Activated T-cell treated with anti-CD3 and anti-CD28 coated beads, Interleukin-2, amount 50 U/mL, for 24 hours (primary cell): ENCODE measurements at regions not wholly inside any gene's neighbourhood (a gene's known extent, or its start where the extent isn't known, plus 50 kb on each side); places are given as distances from the start of the nearest gene placed in this dataset.
"Not testable (repeated sequence)": the region's sequence is repeated elsewhere in the genome, so short reads cannot be mapped to it uniquely, and the experiment has no call there.

ENCODE experiments used
- DNase-seq: peaks from one replicate; pipeline ENCODE4 v3.0.0-alpha.2; 2020
- H3K27ac Mint-ChIP-seq: 2 replicates; pipeline ENCODE4 v1.8.0; 2020; ENCODE audit warnings: mild to moderate bottlenecking, mixed read lengths
- H3K27me3 Mint-ChIP-seq: 2 replicates; pipeline ENCODE4 v1.8.0; 2020; ENCODE audit warnings: mixed read lengths
- H3K36me3 Mint-ChIP-seq: 2 replicates; pipeline ENCODE4 v1.8.0; 2020; ENCODE audit warnings: low read depth, mixed read lengths
- H3K4me1 Mint-ChIP-seq: 2 replicates; pipeline ENCODE4 v1.8.0; 2020; ENCODE audit warnings: low read depth, mixed read lengths
- H3K4me3 Mint-ChIP-seq: 2 replicates; pipeline ENCODE4 v1.8.0; 2020; ENCODE audit warnings: mild to moderate bottlenecking, moderate library complexity, mixed read lengths
- H3K9me3 Mint-ChIP-seq: 2 replicates; pipeline ENCODE4 v1.8.0; 2020; ENCODE audit warnings: mixed read lengths

GRCh38 chr5:74392711-74393351 is 247.7 kb downstream of the ENC1 start:
- Mint-ChIP-seq H3K27ac (no peak overlapping the region), H3K36me3 (no peaks in the 10 kb centered on the region), H3K9me3 (no peaks in the 10 kb centered on the region), H3K27me3 (no peaks in the 10 kb centered on the region), H3K4me3 (no peak overlapping the region), H3K4me1 (peaks cover 2% of the 10 kb centered on the region)
- DNase-seq: no peak

- DNase-seq: no peak
- no peaks in the 10 kb centered on the region for H3K9me3 Mint-ChIP-seq
- H3K36me3 Mint-ChIP-seq: no peaks in the 10 kb centered on the region
- no peak overlapping the region for H3K4me3 Mint-ChIP-seq
- no peaks in the 10 kb centered on the region for H3K27me3 Mint-ChIP-seq
- H3K27ac Mint-ChIP-seq: no peak overlapping the region
- H3K4me1 Mint-ChIP-seq: peaks cover 2% of the 10 kb centered on the region
Observed at GRCh38 chr5:74391410-74391809, 249.1 kb downstream of the ENC1 start.

- Mint-ChIP-seq H3K27me3 (no peaks in the 10 kb centered on the region), H3K4me1 (peaks cover 2% of the 10 kb centered on the region), H3K36me3 (no peaks in the 10 kb centered on the region), H3K9me3 (no peaks in the 10 kb centered on the region), H3K27ac (no peak overlapping the region), H3K4me3 (no peak overlapping the region)
- no peak for DNase-seq
Observed at GRCh38 chr5:74390822-74391221, 249.7 kb downstream of the ENC1 start.

GRCh38 chr5:74390306-74390637 is 250.3 kb downstream of the ENC1 start:
- no peaks in the 10 kb centered on the region for H3K9me3 Mint-ChIP-seq
- no peak overlapping the region for H3K4me3 Mint-ChIP-seq
- no peaks in the 10 kb centered on the region for H3K27me3 Mint-ChIP-seq
- H3K27ac Mint-ChIP-seq: no peak overlapping the region
- H3K4me1 Mint-ChIP-seq: peaks cover 2% of the 10 kb centered on the region
- DNase-seq: no peak
- no peaks in the 10 kb centered on the region for H3K36me3 Mint-ChIP-seq

GRCh38 chr5:74389531-74390305 is 250.8 kb downstream of the ENC1 start:
- H3K27me3 Mint-ChIP-seq: no peaks in the 10 kb centered on the region
- no peaks in the 10 kb centered on the region for H3K36me3 Mint-ChIP-seq
- no peak overlapping the region for H3K4me3 Mint-ChIP-seq
- peaks cover 2% of the 10 kb centered on the region for H3K4me1 Mint-ChIP-seq
- no peak overlapping the region for H3K27ac Mint-ChIP-seq
- no peaks in the 10 kb centered on the region for H3K9me3 Mint-ChIP-seq
- DNase-seq: no peak

GRCh38 chr5:74388411-74388810 is 252.1 kb downstream of the ENC1 start:
- not testable (repeated sequence) for H3K36me3 Mint-ChIP-seq, H3K4me1 Mint-ChIP-seq, H3K27me3 Mint-ChIP-seq, H3K4me3 Mint-ChIP-seq, DNase-seq, H3K27ac Mint-ChIP-seq, H3K9me3 Mint-ChIP-seq

GRCh38 chr5:74386571-74387334 is 253.8 kb downstream of the ENC1 start:
- DNase-seq: no peak
- no peak overlapping the region for H3K27ac Mint-ChIP-seq
- H3K4me1 Mint-ChIP-seq: peaks cover 2% of the 10 kb centered on the region
- peaks cover 4% of the 10 kb centered on the region for H3K27me3 Mint-ChIP-seq
- H3K9me3 Mint-ChIP-seq: no peaks in the 10 kb centered on the region
- no peaks in the 10 kb centered on the region for H3K36me3 Mint-ChIP-seq
- H3K4me3 Mint-ChIP-seq: no peak overlapping the region

GRCh38 chr5:74384851-74385250 is 255.7 kb downstream of the ENC1 start:
- no peak for DNase-seq
- Mint-ChIP-seq H3K27me3 (peaks cover 10% of the 10 kb centered on the region), H3K4me3 (no peak overlapping the region), H3K9me3 (no peaks in the 10 kb centered on the region), H3K4me1 (no peaks in the 10 kb centered on the region), H3K36me3 (no peaks in the 10 kb centered on the region), H3K27ac (no peak overlapping the region)

GRCh38 chr5:74382987-74383593 is 257.4 kb downstream of the ENC1 start:
- Mint-ChIP-seq H3K4me1 (no peaks in the 10 kb centered on the region), H3K9me3 (no peaks in the 10 kb centered on the region), H3K27me3 (peaks cover 18% of the 10 kb centered on the region), H3K27ac (no peak overlapping the region), H3K36me3 (no peaks in the 10 kb centered on the region), H3K4me3 (no peak overlapping the region)
- DNase-seq: no peak

- H3K4me3 Mint-ChIP-seq: no peak overlapping the region
- H3K27ac Mint-ChIP-seq: no peak overlapping the region
- no peaks in the 10 kb centered on the region for H3K9me3 Mint-ChIP-seq
- H3K4me1 Mint-ChIP-seq: no peaks in the 10 kb centered on the region
- no peak for DNase-seq
- H3K27me3 Mint-ChIP-seq: peaks cover 20% of the 10 kb centered on the region
- H3K36me3 Mint-ChIP-seq: no peaks in the 10 kb centered on the region
Observed at GRCh38 chr5:74382123-74382855, 258.2 kb downstream of the ENC1 start.

GRCh38 chr5:74380193-74380592 is 260.3 kb downstream of the ENC1 start:
- Mint-ChIP-seq H3K27me3 (peaks cover 27% of the 10 kb centered on the region), H3K36me3 (no peaks in the 10 kb centered on the region)
- no peak for DNase-seq

GRCh38 chr5:74378464-74378863 is 262.1 kb downstream of the ENC1 start:
- Mint-ChIP-seq H3K36me3 (no peaks in the 10 kb centered on the region), H3K9me3 (no peaks in the 10 kb centered on the region), H3K27ac (no peak overlapping the region), H3K27me3 (peaks cover 22% of the 10 kb centered on the region), H3K4me3 (no peak overlapping the region), H3K4me1 (no peaks in the 10 kb centered on the region)
- DNase-seq: no peak

More at GRCh38 chr5:74380193-74380592, 260.3 kb downstream of the ENC1 start:
- H3K4me3 Mint-ChIP-seq: no peak overlapping the region
- H3K27ac Mint-ChIP-seq: no peak overlapping the region
- no peaks in the 10 kb centered on the region for H3K9me3 Mint-ChIP-seq
- H3K4me1 Mint-ChIP-seq: no peaks in the 10 kb centered on the region

GRCh38 chr5:74376187-74376586 is 264.3 kb downstream of the ENC1 start:
- Mint-ChIP-seq H3K36me3 (no peaks in the 10 kb centered on the region), H3K27me3 (peaks cover 22% of the 10 kb centered on the region), H3K4me3 (no peak overlapping the region), H3K27ac (no peak overlapping the region), H3K9me3 (no peaks in the 10 kb centered on the region), H3K4me1 (no peaks in the 10 kb centered on the region)
- no peak for DNase-seq

GRCh38 chr5:74375271-74375670 is 265.3 kb downstream of the ENC1 start:
- H3K27me3 Mint-ChIP-seq: peaks cover 21% of the 10 kb centered on the region
- no peak overlapping the region for H3K27ac Mint-ChIP-seq
- no peaks in the 10 kb centered on the region for H3K36me3 Mint-ChIP-seq
- no peaks in the 10 kb centered on the region for H3K4me1 Mint-ChIP-seq
- no peak for DNase-seq
- no peak overlapping the region for H3K4me3 Mint-ChIP-seq
- H3K9me3 Mint-ChIP-seq: no peaks in the 10 kb centered on the region
